Trophoblast cell (in vitro differentiated cells and primary cell): ENCODE measurements at regions not wholly inside any gene's neighbourhood (a gene's known extent, or its start where the extent isn't known, plus 50 kb on each side); places are given as distances from the start of the nearest gene placed in this dataset.

Experiments used
- DNase-seq, 2 donors: peaks; one replicate each; pipeline ENCODE4 v3.0.0-alpha.2; 2016
- H2AFZ ChIP-seq: 2 replicates; pipeline ENCODE4 v1.6.1; 2013; ENCODE audit warnings: low read length, moderate library complexity, mild to moderate bottlenecking; ENCODE audit not compliant: insufficient read depth, poor library complexity
- H2AK5ac ChIP-seq: 2 replicates; pipeline ENCODE4 v1.6.1; 2013; ENCODE audit warnings: mild to moderate bottlenecking, low read length
- H2BK120ac ChIP-seq: 2 replicates; pipeline ENCODE4 v1.6.1; 2013; ENCODE audit warnings: low read length, mild to moderate bottlenecking, moderate library complexity; ENCODE audit not compliant: insufficient read depth, poor library complexity
- H2BK12ac ChIP-seq: 2 replicates; pipeline ENCODE4 v1.6.1; 2013; ENCODE audit warnings: mild to moderate bottlenecking, low read length, moderate library complexity
- H2BK5ac ChIP-seq: 2 replicates; pipeline ENCODE4 v1.6.1; 2013; ENCODE audit warnings: low read length, low read depth, moderate library complexity, mild to moderate bottlenecking; ENCODE audit not compliant: poor library complexity
- H3K14ac ChIP-seq: 2 replicates; pipeline ENCODE4 v1.6.1; 2013; ENCODE audit warnings: mild to moderate bottlenecking, low read length
- H3K18ac ChIP-seq: 2 replicates; pipeline ENCODE4 v1.6.1; 2013; ENCODE audit warnings: mild to moderate bottlenecking, low read length
- H3K23ac ChIP-seq: 2 replicates; pipeline ENCODE4 v1.6.1; 2013; ENCODE audit warnings: low read length
- H3K27ac ChIP-seq: 2 replicates; pipeline ENCODE4 v1.5.1; 2013; ENCODE audit warnings: low read depth, mild to moderate bottlenecking, inconsistent platforms, low read length, moderate library complexity
- H3K27me3 ChIP-seq: 2 replicates; pipeline ENCODE4 v1.6.1; 2013; ENCODE audit warnings: inconsistent platforms, mild to moderate bottlenecking, low read length, moderate library complexity; ENCODE audit not compliant: insufficient read depth
- H3K36me3 ChIP-seq, 2 experiments: 1 replicate in 1 of 2; 2 replicates in 1 of 2; pipeline ENCODE4 v1.6.1; 2013; ENCODE audit warnings: low read length in 2 of 2, mild to moderate bottlenecking in 2 of 2, moderate library complexity in 1 of 2; ENCODE audit not compliant: insufficient read depth in 2 of 2, control insufficient read depth in 1 of 2
- H3K4ac ChIP-seq: 2 replicates; pipeline ENCODE4 v1.6.1; 2013; ENCODE audit warnings: low read depth, mild to moderate bottlenecking, low read length, moderate library complexity
- H3K4me1 ChIP-seq, 2 experiments: 1 replicate in 1 of 2; 2 replicates in 1 of 2; pipeline ENCODE4 v1.6.1; 2013; ENCODE audit warnings: low read length in 2 of 2, mild to moderate bottlenecking in 2 of 2, moderate library complexity in 1 of 2; ENCODE audit not compliant: insufficient read depth in 2 of 2, control insufficient read depth in 1 of 2
- H3K4me2 ChIP-seq: 2 replicates; pipeline ENCODE4 v1.6.1; 2013; ENCODE audit warnings: inconsistent platforms, mild to moderate bottlenecking, low read length, moderate library complexity
- H3K4me3 ChIP-seq: 2 replicates; pipeline ENCODE4 v1.5.1; 2013; ENCODE audit warnings: mild to moderate bottlenecking, low read depth, low read length, inconsistent platforms
- H3K79me1 ChIP-seq: one replicate; pipeline ENCODE4 v1.6.1; 2013; ENCODE audit warnings: low read length
- H3K79me2 ChIP-seq: 2 replicates; pipeline ENCODE4 v1.6.1; 2013; ENCODE audit warnings: low read length, mild to moderate bottlenecking; ENCODE audit not compliant: control insufficient read depth, insufficient read depth, poor library complexity
- H3K9ac ChIP-seq: 2 replicates; pipeline ENCODE4 v1.6.1; 2013; ENCODE audit warnings: mild to moderate bottlenecking, low read length
- H3K9me3 ChIP-seq: 2 replicates; pipeline ENCODE4 v1.6.1; 2013; ENCODE audit warnings: low read depth, mild to moderate bottlenecking, control low read depth, inconsistent platforms, low read length; ENCODE audit not compliant: insufficient read depth
- H4K12ac ChIP-seq: 2 replicates; pipeline ENCODE4 v1.6.1; 2013; ENCODE audit warnings: low read depth, mild to moderate bottlenecking, low read length, moderate library complexity
- H4K8ac ChIP-seq: 2 replicates; pipeline ENCODE4 v1.6.1; 2013; ENCODE audit warnings: low read depth, mild to moderate bottlenecking, low read length, moderate library complexity
- H4K91ac ChIP-seq: one replicate; pipeline ENCODE4 v1.6.1; 2013; ENCODE audit warnings: low read depth, mild to moderate bottlenecking, low read length, moderate library complexity
- WGBS: extraction: QIAGEN DNeasy Blood & Tissue Kit; methylation state at CpG from one replicate; pipeline ENCODE4 v1.1.7; 2013; ENCODE audit warnings: missing lambda C conversion rate; ENCODE audit not compliant: insufficient read length, insufficient coverage; ENCODE audit errors: extremely low coverage; 5-methylcytosine and 5-hydroxymethylcytosine counted together

- DNase-seq: no peak
Observed at GRCh38 chr22:48092866-48093265, 1330.4 kb downstream of the TBC1D22A start.

GRCh38 chr22:48091656-48092223 is 1329.3 kb downstream of the TBC1D22A start:
- no peak overlapping the region for H3K27ac ChIP-seq
- H3K4me2 ChIP-seq: no peak overlapping the region
- H2AFZ ChIP-seq: no peak overlapping the region
- H4K91ac ChIP-seq: no peak overlapping the region
- no peaks in the 10 kb centered on the region for H3K36me3 ChIP-seq
- H3K4ac ChIP-seq: no peak overlapping the region
- H4K8ac ChIP-seq: no peak overlapping the region
- no peak overlapping the region for H3K23ac ChIP-seq
- H3K79me1 ChIP-seq: no peaks in the 10 kb centered on the region
- no peaks in the 10 kb centered on the region for H3K79me2 ChIP-seq
- WGBS: no CpG with 5 or more reads among the region's 10 CpGs
- H3K14ac ChIP-seq: no peak overlapping the region
- no peak overlapping the region for H2AK5ac ChIP-seq
- H3K9ac ChIP-seq: no peak overlapping the region
- no peak overlapping the region for H3K18ac ChIP-seq
- no peak overlapping the region for H4K12ac ChIP-seq
- no peak overlapping the region for H2BK120ac ChIP-seq
- H2BK12ac ChIP-seq: no peak overlapping the region
- no peaks in the 10 kb centered on the region for H3K27me3 ChIP-seq
- no peaks in the 10 kb centered on the region for H3K9me3 ChIP-seq
- no peak overlapping the region for H2BK5ac ChIP-seq
- no peak overlapping the region for H3K4me3 ChIP-seq
- peaks cover under 1 to 2% of the 10 kb centered on the region in 2 experiments for H3K4me1 ChIP-seq
- DNase-seq: no peak

More at GRCh38 chr22:48092866-48093265, 1330.4 kb downstream of the TBC1D22A start:
- Histone ChIP-seq H4K12ac (no peak overlapping the region), H4K91ac (no peak overlapping the region), H3K4me1 (peaks cover 2 to 3% of the 10 kb centered on the region in 2 experiments), H4K8ac (no peak overlapping the region), H3K4me3 (no peak overlapping the region), H3K9me3 (no peaks in the 10 kb centered on the region), H3K9ac (no peak overlapping the region), H3K79me2 (no peaks in the 10 kb centered on the region), H2AK5ac (no peak overlapping the region), H3K18ac (no peak overlapping the region), H3K23ac (no peak overlapping the region), H3K36me3 (no peaks in the 10 kb centered on the region), H3K27me3 (no peaks in the 10 kb centered on the region), H2BK5ac (no peak overlapping the region), H2AFZ (no peak overlapping the region), H3K27ac (no peak overlapping the region), H3K4ac (no peak overlapping the region), H2BK120ac (no peak overlapping the region), H3K79me1 (no peaks in the 10 kb centered on the region), H3K14ac (no peak overlapping the region), H2BK12ac (no peak overlapping the region), H3K4me2 (no peak overlapping the region)
- WGBS: no CpG with 5 or more reads among the region's 4 CpGs

GRCh38 chr22:48091060-48091650 is 1328.7 kb downstream of the TBC1D22A start:
- no CpG with 5 or more reads among the region's 11 CpGs for WGBS
- no peaks in the 10 kb centered on the region for H3K79me2 ChIP-seq
- no peak overlapping the region for H4K91ac ChIP-seq
- H2BK12ac ChIP-seq: no peak overlapping the region
- no peak overlapping the region for H3K23ac ChIP-seq
- H4K12ac ChIP-seq: no peak overlapping the region
- H3K14ac ChIP-seq: no peak overlapping the region
- H3K4me3 ChIP-seq: no peak overlapping the region
- H3K79me1 ChIP-seq: no peaks in the 10 kb centered on the region
- H2BK5ac ChIP-seq: no peak overlapping the region
- no peaks in the 10 kb centered on the region for H3K27me3 ChIP-seq
- H3K9ac ChIP-seq: no peak overlapping the region
- H2BK120ac ChIP-seq: no peak overlapping the region
- H3K9me3 ChIP-seq: no peaks in the 10 kb centered on the region
- H3K4ac ChIP-seq: no peak overlapping the region
- H3K27ac ChIP-seq: no peak overlapping the region
- peaks cover 0 to 2% of the 10 kb centered on the region in 2 experiments for H3K4me1 ChIP-seq
- H2AK5ac ChIP-seq: no peak overlapping the region
- H2AFZ ChIP-seq: no peak overlapping the region
- no peak overlapping the region for H4K8ac ChIP-seq
- no peak for DNase-seq
- no peaks in the 10 kb centered on the region for H3K36me3 ChIP-seq
- no peak overlapping the region for H3K18ac ChIP-seq
- no peak overlapping the region for H3K4me2 ChIP-seq

- Histone ChIP-seq H3K79me1 (no peaks in the 10 kb centered on the region), H3K79me2 (no peaks in the 10 kb centered on the region), H4K12ac (no peak overlapping the region), H3K18ac (no peak overlapping the region), H2AK5ac (no peak overlapping the region), H3K9ac (no peak overlapping the region), H3K23ac (no peak overlapping the region), H3K27me3 (no peaks in the 10 kb centered on the region), H3K36me3 (no peaks in the 10 kb centered on the region), H3K27ac (no peak overlapping the region), H3K4me3 (no peak overlapping the region), H2BK120ac (no peak overlapping the region), H3K4me2 (no peak overlapping the region), H3K14ac (no peak overlapping the region), H3K4me1 (peaks cover 0 to 2% of the 10 kb centered on the region in 2 experiments), H2BK12ac (no peak overlapping the region), H4K8ac (no peak overlapping the region), H3K9me3 (no peaks in the 10 kb centered on the region), H4K91ac (no peak overlapping the region), H2BK5ac (no peak overlapping the region), H2AFZ (no peak overlapping the region), H3K4ac (no peak overlapping the region)
- no CpG with 5 or more reads among the region's 7 CpGs for WGBS
- DNase-seq: no peak
Observed at GRCh38 chr22:48090332-48090672, 1327.9 kb downstream of the TBC1D22A start.
